NCI-H2029 (cell line): ENCODE measurements at regions not wholly inside any gene's neighbourhood (a gene's known extent, or its start where the extent isn't known, plus 50 kb on each side); places are given as distances from the start of the nearest gene placed in this dataset.
A peak's percentile ranks its signal among the peaks of the same experiment; 100 is the strongest.

Experiments used
- DNase-seq: peaks from one replicate; lab custom pipeline; 2025; lab: John Stamatoyannopoulos, UW

DNA sequence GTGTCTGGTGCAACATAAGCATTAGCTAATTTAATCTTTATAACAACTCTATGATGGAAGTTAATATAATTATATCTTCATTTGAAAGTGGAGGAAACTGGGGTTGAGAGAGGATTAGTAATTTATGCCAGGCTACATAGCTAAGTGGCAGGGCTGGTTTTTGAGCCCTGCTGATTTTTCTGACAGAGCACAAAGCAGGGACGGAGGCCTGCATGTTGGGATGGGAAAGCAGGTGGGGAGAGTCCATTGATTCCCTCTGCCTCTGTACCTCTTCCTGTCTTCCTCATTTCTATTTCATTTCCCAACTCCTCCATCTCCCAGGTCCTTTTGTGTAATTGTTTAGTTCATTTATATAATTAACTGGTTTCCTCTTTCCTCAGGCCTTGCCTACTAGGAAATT is 251.6 kb upstream of the ZPLD1 start:
- no peak for DNase-seq

DNA sequence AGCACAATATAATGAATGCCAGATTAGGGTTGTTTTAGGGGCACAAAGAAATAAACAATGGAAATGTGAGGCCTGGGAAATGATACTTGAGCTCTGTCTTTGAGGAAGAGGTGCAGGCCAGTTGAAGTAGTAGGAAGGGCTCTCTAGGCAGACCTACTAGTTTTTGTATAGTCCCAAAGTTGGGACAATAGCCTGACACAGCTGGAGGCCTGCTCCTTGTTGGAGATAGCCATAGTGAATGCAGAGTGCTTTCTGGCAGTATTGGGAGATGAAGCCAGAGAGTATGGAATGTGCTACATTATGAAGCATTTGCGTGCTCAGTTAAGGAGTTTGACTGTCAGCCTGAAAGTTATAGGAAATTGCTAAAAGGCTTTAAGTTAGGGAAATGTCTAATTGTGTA is 251.2 kb upstream of the ZPLD1 start:
- no peak for DNase-seq

DNA sequence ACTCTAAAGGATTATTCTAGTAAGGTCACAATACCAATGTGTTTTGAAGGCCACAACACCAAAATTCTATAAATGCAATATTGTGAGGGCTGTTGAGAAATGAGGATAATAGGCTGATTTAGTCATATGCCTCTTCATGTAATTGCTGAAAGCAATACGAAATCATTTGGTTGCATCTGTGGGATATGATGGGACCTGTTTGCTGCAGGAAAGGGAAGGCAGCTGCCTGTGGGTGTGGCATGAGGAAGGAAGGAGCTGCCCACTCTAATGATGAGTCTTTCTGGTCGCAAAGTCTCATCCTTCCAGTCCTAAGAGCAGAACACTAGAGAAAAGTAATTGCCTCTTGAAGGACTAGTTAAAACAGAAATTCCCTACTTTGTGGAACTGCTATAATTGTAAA is 245.3 kb upstream of the ZPLD1 start:
- no peak for DNase-seq

DNA sequence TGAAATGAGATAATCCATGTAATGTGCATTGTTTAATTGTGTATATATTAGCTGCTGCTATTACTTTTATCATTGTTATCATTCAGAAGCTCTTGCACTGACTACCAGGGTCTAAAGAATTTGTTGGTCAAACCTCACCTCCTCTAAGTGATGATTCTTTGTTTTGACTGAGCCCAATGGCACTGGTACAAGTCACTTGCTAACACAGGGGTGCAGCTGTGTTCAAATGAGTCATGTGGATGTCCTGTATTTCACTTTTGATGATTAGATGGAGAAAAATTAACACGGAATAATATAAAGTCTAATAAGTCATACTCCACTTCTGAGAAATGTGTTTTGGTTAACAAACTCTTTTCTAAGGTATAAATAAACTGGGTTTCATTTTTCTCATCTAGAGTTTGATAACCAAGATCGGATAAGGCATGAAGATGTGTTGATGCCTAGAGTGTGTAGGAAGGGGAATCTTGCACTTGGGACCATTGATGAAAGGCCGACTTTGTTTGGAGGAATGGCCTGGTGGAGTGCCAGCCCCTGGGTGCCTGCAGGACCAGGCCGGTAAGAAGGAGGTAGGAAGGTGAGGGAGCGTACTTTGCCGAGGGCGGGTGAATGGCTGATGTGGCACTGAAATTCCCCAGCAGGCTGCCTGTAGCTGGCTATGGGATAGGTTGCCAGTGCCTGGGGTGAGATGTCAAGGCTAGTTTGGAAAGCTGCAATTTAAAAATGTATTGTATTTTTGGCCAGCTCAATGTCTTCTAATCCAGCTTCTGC is 244.7 kb upstream of the ZPLD1 start:
- DNase-seq = no peak

DNA sequence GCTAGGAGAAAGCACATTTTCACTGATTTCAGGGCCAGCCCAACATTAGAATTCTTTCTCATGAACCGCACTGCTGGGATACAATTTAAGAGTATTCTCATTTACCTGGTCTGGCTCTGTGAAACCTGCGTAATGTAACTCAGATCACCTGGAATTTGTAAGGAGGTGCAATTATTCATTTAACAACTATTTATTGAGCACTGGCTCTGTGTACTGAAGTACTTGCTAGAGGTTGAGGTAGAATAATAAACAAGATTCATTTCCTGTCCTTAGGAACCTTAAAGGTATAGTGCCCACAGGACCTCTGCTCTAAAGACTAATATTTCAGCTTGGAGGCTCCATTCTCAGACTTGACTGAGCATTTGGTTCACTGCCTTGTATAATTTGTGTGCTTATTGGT is 242.2 kb upstream of the ZPLD1 start:
- peak; percentile 37 for DNase-seq

DNA sequence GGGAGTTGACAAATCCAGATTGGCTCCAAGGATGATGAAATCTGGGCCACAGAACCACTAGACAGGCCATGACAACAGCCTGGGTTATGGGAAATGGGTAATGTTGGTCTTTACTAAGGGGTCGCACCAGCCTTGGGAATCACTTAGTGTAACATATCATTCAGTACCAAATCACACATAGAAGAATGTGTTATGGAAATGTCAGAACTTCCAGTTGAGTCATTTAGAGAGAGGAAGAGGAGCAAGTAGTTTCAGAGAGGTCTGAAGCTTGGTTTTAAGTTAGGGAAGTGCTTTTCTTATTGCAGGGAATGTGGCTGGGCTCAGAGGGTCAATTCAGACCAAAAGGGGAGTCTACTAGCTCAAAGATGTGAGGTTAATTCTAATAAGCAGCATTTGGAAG is 241.6 kb upstream of the ZPLD1 start:
- DNase-seq = no peak

DNA sequence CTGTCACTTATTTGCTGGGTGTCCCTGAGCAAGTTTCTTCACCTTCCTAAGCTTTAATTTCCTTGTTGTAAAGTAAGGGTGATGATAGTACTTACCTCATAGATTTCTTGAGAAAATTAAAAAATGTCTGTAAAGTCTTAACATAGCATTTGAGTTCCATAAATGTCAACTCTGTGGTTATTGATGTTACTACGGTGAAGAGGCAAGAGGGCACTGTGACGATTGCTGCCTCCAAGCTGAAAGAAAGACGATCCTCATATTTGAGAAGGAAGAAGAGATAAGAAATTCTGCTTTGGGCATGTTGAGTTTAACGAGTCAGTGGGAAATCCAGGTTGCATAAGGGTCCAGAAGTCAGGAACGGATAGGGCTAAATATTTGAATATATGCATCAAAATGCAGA is 240.8 kb upstream of the ZPLD1 start:
- DNase-seq = no peak

DNA sequence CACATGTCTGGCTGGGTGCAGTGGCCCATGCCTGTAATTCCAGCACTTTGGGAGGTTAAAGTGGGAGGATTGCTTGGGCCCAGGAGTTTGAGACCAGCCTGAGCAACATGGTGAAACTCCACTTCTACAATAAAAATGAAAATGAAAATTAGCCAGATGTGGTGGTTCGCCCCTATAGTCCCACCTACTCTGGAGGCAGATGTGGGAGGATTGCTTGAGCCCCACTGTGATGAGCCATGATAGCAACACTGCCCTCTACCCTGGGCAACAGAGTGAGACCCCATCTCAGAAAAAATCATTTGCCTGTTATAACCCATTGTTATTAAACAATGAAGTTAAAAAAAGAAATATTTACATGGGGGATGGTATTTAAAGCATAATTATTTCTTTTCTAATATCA is 240.1 kb upstream of the ZPLD1 start:
- no peak for DNase-seq

DNA sequence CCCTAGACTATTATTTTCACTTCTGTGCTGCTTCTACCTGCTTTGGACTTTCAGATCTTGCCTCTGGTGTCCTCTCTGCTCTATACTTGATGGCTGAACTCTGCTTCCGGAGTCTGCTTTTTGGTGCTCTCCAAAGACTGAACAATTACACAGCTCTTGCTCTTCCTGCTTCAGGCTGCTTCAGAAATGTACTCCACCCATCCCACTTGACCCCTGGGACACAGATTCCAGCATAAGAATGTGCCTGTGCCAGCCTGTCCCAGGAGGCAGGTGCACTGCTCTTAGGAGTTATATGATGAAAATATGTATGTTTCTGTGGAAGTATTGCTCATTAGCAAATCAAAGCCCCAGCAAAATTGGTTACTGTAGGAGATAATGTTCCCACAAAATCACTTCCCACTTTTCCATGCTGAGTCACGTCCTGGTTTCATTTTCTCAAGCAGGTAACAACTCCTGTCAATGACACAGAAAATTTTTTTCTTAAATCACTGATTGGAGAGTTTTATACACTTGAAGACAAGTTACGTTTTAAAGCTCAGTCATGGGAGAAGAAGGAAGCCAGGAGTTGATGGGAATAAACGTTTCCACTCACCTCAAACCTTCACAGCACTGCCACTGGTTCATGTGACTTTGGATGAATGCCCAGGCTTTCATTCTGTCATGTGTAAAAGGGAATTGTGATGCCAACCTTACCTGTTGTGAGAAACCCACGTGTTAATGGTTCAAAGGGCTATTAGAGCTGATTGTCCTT is 239.4 kb upstream of the ZPLD1 start:
- peak; percentile 53 for DNase-seq

DNA sequence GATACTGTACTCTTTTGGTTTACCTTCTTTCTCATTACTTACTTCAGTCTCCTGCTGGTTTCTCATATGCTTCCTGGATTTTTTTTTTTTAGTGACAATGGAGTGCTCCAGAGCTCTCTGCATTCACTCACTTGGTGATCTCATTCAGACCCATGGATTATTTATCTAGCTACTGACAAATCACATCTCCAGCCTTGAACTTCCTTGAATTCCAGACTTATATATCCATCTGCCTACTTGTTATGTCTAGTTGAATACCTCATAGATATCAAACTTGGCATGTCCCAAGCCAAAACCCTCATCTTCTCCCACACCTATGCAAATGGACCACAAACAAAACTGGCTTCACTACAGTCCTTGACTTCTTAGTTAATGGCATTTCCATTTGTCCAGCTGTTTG is 234.7 kb upstream of the ZPLD1 start:
- no peak for DNase-seq

DNA sequence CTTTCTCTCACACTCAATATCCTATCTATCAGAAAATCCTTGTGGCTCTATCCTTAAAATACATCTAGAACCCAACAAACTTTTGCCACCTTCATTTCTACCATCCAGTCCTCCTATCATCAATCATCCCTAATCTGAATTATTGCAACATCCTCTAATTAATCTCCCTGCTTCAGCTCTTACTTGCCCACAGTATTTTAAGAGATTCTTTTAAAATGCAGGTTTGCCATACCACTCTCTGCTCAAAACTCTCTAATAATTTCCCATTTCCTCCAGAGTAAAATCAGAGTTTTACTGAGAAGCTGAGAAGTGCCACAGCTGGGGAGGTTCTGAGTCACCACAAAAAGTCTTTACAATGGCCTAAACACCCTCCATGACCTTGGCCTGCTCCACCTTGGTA is 234.3 kb upstream of the ZPLD1 start:
- no peak for DNase-seq

DNA sequence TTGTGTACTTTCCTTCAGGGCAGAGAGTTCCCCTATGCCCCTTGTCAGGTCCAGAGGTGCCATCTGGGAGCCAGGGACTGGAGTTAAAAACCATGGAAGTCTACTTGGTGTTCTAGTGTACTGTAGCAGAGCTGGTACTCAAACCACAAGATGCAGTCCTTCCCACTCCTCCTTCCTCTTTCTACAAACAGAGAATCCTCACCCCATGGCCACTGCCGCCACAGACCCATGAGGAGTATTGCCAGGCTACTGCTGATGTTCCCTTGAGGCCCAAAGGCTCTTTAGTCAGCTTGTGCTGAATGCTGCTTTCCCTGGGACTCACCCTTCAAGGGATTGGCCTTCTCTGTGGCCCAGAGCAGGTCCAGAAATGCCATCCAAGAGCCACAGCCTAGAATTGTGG is 229.2 kb upstream of the ZPLD1 start:
- DNase-seq = no peak

DNA sequence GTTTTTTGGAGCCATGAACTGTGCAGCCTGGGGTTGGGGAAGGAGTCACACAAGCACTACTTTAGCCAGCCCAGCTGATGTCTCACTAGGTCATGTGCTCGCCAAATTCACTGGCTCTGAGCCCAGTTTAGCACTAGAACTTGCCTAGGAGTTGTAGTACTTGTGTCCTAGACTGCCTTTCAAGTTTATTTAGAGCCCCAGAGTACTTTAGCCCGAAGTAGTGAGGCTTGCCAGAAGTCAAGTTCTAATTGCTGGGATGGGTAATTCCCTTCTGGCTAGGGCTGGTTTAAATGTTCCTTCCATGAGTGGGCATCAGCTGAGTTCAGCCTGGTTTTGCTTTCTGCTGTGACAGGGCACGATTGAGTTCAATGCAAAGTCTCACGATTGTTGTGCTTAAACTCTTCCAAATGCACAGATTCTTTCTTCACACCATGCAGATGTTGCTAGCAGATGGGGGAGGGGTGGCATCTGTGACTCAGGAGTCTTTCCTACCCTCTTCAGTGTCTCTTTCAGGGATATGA is 228.2 kb upstream of the ZPLD1 start:
- no peak for DNase-seq

DNA sequence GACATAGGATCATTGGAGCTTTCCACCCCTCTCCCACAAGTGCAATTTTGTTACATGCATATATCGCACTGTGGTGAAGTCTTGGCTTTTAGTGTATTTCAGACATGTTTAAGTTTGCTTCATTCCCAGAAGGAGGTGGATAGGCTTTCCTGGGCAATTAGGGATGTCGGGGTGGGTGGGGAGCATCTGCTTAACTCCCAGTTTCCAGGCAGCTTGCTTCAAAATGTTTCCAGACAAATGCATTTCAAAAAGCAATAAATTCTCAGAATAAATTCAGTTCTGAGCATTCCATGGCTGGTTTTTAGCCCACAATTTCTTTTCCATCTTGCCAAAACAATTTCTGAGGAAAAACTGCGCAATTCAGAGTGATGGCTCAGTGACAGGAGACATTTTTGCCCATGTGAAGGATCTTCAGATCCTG is 227.7 kb upstream of the ZPLD1 start:
- no peak for DNase-seq

DNA sequence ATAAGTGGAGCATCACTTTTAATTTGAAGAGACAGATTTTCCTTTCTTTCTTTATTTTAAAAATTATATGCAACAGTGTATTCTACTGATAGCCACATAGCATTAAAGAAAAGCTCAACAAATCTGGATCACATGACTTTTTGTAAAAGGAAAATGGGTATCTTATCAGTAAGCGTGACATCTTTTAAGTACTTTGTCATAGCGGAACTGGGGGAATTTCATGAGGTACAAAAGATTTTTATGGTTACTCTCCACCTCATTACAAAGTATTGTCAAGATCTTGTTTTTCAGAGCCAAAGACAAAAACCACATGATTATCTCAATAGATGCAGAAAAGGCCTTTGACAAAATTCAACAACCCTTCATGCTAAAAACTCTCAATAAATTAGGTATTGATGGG is 219.6 kb upstream of the ZPLD1 start:
- DNase-seq = no peak

DNA sequence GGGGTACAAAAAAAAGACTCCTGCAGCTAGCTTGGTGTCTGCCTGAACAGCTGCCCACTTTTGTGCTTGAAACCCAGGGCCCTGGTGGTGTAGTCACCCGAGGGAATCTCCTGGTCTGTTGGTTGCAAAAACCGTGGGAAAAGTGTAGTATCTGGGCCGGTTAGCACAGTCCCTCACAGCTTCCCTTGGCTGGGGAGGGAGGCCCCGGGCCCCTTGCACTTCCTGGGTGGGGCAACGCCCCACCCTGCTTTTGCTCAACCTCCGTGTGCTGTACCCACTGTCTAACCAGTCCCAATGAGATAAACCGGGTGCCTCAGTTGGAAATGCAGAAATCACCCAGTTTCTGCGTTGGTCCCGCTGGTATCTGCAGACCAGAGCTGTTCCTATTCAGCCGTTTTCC is 211.7 kb upstream of the ZPLD1 start:
- DNase-seq = no peak

DNA sequence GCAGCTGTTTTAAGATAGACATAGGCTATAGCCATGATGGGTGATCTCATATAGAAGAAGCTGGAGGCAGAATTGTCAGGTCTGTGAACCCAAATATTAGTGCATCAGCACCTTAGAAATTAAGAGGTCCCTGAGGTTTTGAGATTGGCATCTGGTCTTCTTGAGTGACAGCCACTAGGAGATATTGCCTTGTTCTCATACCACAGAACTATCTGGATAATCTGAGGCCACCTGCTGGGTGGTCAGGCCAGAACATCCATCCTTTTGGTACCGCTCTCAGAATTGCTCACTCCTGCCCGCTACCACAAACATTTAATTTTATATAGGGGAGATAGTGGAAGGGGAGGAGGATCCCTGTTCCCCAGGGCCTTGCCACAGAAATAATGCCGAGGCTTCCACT is 210.6 kb upstream of the ZPLD1 start:
- no peak for DNase-seq

DNA sequence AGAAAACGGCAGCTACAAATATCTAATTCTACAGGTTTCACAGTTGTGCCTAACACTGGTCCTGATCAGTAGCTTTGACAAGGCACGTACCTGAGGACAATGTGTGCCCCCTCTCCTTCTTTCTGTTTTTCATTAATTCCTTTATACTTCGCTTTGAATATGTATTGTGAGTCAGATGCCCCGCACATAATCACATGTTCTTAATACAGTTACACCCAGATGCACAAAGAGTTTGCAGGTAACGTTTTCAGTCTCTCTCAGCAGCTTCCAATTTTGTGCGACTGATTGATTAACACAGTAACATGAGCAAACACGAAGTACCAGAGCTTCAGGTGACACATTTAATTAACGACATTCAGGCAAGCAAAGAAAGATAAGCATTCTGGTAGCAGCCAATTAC is 209.8 kb upstream of the ZPLD1 start:
- no peak for DNase-seq

DNA sequence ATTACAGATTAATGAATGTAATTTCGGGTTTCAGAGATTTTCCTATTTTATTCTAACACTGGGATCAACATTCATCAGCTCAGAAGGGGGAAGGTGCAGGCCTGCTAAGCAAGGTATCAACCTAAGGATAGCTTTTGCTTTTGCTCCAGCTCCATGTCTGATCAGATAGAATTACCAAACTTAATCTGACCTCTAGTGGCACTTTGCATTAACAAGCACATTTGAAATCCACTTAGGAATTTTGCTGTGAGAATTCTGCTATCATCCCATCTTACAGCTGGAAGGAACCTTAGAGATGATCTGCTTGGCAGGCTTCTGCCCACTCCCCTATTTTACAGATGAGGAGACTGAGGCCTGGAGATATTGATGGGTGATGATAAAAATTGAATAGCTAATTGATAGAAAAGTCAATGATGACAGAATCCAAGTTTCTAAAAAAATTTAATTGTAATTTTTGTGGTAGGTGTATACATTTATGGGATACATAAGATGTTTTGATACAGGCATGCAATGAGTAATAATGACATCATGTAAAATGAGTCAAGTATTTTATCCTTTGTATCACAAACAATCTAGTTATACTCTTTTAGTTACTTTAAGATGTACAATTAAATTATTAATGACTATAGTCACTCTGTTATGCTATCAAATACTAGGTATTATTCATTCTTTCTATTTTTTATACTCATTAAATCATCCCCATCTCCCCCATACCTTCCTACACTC is 209.2 kb upstream of the ZPLD1 start:
- peak; percentile 44 for DNase-seq

DNA sequence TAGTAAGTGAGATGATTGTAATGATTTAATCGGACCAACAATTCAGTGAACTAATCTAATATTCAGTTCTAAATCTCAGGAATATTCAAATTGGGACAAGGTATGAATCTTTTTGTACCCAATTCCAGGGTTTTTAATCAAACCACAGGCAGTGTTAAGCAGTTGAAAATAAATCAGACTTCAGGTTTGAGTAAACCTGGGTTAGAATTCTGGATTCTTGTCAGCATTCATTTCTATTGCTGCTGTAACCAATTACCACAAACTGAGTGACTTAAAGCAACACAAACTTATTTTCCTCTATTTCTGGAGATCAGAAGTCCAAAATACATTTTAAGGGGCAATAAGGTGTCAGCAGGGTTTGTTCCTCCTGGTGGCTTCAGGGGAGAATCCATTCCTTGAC is 208.4 kb upstream of the ZPLD1 start:
- no peak for DNase-seq

DNA sequence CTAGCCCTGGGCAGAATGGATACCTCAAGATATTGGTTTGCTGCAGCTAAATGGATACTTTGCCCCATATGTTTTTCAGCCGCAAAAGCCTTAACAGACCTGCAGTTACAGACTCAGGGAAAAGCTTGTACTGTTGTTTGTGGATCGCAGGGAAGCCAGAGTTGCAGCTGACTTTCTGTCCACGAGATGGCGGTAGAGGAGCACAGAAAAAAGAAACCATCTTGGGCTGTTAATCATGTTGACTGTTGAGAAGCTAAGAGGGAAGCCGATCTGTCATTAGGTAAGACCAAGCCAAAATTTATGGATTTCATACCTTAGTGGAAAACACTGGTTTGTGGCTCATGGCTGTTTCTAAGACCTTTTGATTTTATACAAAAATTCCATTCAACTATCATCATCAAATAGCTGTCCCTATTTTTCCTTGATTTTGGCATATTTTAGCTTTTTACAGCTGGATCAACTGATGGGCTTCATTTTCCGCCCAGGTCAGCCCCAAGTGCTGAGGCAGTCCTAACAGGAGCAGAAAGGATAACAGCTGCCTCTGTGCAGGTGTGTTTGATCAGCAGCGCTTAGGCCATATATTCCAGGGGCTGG is 205.7 kb upstream of the ZPLD1 start:
- peak; percentile 62 for DNase-seq

DNA sequence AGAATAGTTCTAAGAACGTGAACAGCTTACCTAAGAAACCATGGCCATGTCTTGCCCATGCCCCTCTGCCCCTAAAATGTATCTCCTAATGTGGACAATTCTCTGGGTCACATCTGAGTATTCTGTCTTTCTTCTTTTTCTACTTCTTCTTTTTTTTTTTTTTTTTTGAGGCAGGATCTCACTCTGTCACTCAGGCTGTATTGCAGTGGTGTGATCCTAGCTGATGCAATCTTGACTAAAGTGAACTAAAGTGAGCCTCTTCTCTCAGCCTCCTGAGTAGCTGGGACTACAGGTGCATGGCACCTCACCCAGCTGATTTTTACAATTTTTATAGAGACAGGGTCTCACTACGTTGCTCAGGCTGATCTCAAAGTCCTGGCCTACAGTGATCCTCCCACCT is 204.8 kb upstream of the ZPLD1 start:
- DNase-seq = no peak

DNA sequence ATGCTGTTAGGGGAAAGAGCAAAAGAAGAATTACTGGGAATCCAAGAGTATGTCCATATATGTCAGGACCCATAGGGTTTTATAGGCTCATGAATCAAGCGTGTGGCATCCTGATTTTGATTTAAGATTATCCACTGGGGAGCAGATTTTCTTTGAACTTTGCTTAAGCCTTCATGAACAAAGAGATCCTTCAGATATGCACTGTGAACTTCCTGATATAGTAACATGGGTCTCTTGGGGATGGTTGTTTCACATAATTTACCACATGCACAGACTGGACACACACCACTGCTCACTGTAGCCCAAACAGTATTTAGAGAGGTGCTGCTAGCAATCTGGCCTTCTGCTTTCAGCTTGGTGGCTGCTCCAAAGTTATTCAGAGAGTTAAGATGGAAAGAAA is 200.9 kb upstream of the ZPLD1 start:
- DNase-seq = no peak
